Sigmoid colon (tissue), 6 donors: ENCODE measurements at regions not wholly inside any gene's neighbourhood (a gene's known extent, or its start where the extent isn't known, plus 50 kb on each side); places are given as distances from the start of the nearest gene placed in this dataset.

ENCODE experiments used
- DNase-seq: peaks from one replicate; pipeline ENCODE4 v3.0.0-alpha.2; 2019
- H3K27ac ChIP-seq, 4 donors: fragments of 200-600 bp; sonication (generic); one replicate each; pipeline ENCODE4 v1.5.1; 2016 to 2019; ENCODE audit warnings: mild to moderate bottlenecking in 1 of 4
- H3K27me3 ChIP-seq, 3 donors: fragments of 200-600 bp; sonication (generic); one replicate each; pipeline ENCODE4 v1.5.1; 2019; ENCODE audit warnings: mild to moderate bottlenecking in 1 of 3
- H3K36me3 ChIP-seq, 4 donors: fragments of 200-600 bp; sonication (generic); one replicate each; pipeline ENCODE4 v1.5.1; 2016 to 2019
- H3K4me1 ChIP-seq, 4 donors: fragments of 200-600 bp; sonication (generic); one replicate each; pipeline ENCODE4 v1.5.1; 2017 to 2019
- H3K4me3 ChIP-seq, 4 donors: fragments of 200-600 bp; sonication (generic); one replicate each; pipeline ENCODE4 v1.5.1; 2017 to 2019; ENCODE audit warnings: mild to moderate bottlenecking in 2 of 4, moderate library complexity in 1 of 4
- H3K9me3 ChIP-seq, 4 donors: fragments of 200-600 bp in 3 of 4; sonication (generic) in 3 of 4; one replicate each; pipeline versions ENCODE4 v1.5.1 to v1.6.1; 2013 to 2019
- EP300 ChIP-seq, 4 donors: sonication (generic); formaldehyde crosslinking; IDR thresholded peaks; one replicate each; pipeline ENCODE4 v1.6.1; 2017; ENCODE audit warnings: antibody characterized with exemption in 4 of 4
- POLR2A ChIP-seq, 2 donors: fragments of 450-650 bp; IDR thresholded peaks; one replicate each; pipeline ENCODE4 v1.6.1; 2016; ENCODE audit warnings: antibody characterized with exemption in 2 of 2, mild to moderate bottlenecking in 2 of 2, moderate library complexity in 2 of 2
- POLR2AphosphoS5 ChIP-seq, 4 donors: sonication (generic); formaldehyde crosslinking; IDR thresholded peaks; one replicate each; pipeline ENCODE4 v1.6.1; 2017; ENCODE audit warnings: antibody characterized with exemption in 4 of 4
- WGBS, 2 donors: extraction: QIAGEN DNeasy Blood & Tissue Kit; methylation state at CpG; one replicate each; pipeline ENCODE4 v1.1.7; 2013; 5-methylcytosine and 5-hydroxymethylcytosine counted together
- intact Hi-C: fragments of 100-400 bp; cut with DNase I; formaldehyde crosslinking; loops from one replicate; pipeline ENCODE4 v1.15.1; 2023
- TF ChIP-seq, protein P1 (sequence below), 4 experiments: fragments of 450-650 bp in 3 of 4; fragments of 200-600 bp in 1 of 4; IDR thresholded peaks; one replicate each; pipeline ENCODE4 v1.5.1; 2016 to 2019; ENCODE audit warnings: antibody characterized with exemption in 4 of 4, mild to moderate bottlenecking in 3 of 4, moderate library complexity in 2 of 4
- donor health status: healthy with polysubstance abuse.
- donor health status: healthy.

DNA sequence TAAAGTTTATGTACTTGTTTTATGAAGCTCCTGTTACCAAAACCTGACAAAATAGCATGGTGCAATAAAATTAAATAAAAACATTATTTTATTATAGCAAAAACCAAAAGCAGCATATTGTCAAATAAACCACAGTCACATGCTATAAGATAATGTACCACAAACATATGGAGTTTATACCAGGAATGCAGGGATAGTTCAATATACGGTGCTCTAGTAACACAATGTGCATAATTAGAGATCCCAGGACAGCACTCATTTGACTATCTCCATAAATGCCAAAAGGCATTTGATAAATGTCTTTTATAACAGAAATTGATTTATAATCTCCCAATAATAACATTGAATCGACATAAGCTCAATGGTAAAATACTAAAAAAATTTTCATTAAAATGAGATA lies 402.0 kb downstream of the RND3 start:
- H3K4me3 ChIP-seq, result no peak overlapping the region
- 96% methylated on average over 2 of the region's 2 CpGs for WGBS, 2 donors
- H3K27me3 ChIP-seq, result no peaks in the 10 kb centered on the region
- no peaks in the 10 kb centered on the region for H3K4me1 ChIP-seq
- DNase-seq, result no peak
- no peak for TF ChIP-seq POLR2A (IDR thresholded peaks at IDR 0.05)
- TF ChIP-seq EP300 (IDR thresholded peaks at IDR 0.05), result no peak
- TF ChIP-seq POLR2AphosphoS5 (IDR thresholded peaks at IDR 0.05), result no peak
- TF ChIP-seq, protein P1, sequence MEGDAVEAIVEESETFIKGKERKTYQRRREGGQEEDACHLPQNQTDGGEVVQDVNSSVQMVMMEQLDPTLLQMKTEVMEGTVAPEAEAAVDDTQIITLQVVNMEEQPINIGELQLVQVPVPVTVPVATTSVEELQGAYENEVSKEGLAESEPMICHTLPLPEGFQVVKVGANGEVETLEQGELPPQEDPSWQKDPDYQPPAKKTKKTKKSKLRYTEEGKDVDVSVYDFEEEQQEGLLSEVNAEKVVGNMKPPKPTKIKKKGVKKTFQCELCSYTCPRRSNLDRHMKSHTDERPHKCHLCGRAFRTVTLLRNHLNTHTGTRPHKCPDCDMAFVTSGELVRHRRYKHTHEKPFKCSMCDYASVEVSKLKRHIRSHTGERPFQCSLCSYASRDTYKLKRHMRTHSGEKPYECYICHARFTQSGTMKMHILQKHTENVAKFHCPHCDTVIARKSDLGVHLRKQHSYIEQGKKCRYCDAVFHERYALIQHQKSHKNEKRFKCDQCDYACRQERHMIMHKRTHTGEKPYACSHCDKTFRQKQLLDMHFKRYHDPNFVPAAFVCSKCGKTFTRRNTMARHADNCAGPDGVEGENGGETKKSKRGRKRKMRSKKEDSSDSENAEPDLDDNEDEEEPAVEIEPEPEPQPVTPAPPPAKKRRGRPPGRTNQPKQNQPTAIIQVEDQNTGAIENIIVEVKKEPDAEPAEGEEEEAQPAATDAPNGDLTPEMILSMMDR (IDR thresholded peaks at IDR 0.05), result no peak
- no peaks in the 10 kb centered on the region for H3K36me3 ChIP-seq
- H3K27ac ChIP-seq, result no peak overlapping the region
- H3K9me3 ChIP-seq, result peaks cover 0 to 2% (median 0%) of the 10 kb centered on the region in 4 donors
- intact Hi-C loops, result no loop called here

DNA sequence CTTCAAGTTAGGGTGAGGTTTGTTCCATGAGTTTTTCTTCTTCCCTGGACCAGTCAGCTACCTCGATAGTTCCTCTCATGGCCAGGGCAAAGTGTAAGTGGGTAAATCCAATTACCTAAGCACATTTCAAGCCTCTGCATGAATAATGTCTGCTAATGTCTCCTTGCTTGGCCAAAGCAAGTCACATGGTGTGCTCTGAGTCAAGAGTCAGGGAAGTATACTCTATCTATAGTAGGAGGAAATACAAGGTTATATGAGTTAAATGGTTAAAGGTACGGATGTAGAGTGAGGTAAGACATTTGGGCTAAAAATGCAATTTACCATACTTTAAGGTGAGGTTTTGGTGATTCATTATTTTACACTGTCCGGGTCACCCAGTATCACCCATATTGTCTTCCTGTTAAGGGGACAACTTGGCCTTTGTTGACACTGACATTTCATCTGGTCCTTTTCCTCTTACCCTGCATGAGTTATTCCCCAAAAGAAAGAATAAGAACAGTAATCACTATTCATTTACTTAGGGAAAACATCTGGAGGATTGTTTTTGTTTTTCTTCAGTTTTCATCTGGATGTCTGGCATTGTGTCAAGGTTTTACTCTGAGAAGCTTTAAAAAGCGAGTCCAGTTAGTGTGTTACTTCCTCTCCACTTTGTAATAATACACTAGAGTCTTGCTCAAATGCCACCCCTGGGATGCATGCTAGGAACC lies 405.5 kb downstream of the RND3 start:
- intact Hi-C loops, result no loop called here
- Histone ChIP-seq H3K36me3 (no peaks in the 10 kb centered on the region), H3K9me3 (peaks cover 0 to 2% (median 0%) of the 10 kb centered on the region in 4 donors), H3K4me3 (no peak overlapping the region), H3K27me3 (no peaks in the 10 kb centered on the region), H3K4me1 (no peaks in the 10 kb centered on the region), H3K27ac (no peak overlapping the region)
- 74 to 82% methylated on average over 4 of the region's 4 CpGs for WGBS, 2 donors
- DNase-seq, result no peak
- TF ChIP-seq POLR2AphosphoS5 (IDR thresholded peaks at IDR 0.05) (no peak), EP300 (IDR thresholded peaks at IDR 0.05) (no peak), POLR2A (IDR thresholded peaks at IDR 0.05) (no peak)
- TF ChIP-seq, protein P1 (IDR thresholded peaks at IDR 0.05), result no peak

DNA sequence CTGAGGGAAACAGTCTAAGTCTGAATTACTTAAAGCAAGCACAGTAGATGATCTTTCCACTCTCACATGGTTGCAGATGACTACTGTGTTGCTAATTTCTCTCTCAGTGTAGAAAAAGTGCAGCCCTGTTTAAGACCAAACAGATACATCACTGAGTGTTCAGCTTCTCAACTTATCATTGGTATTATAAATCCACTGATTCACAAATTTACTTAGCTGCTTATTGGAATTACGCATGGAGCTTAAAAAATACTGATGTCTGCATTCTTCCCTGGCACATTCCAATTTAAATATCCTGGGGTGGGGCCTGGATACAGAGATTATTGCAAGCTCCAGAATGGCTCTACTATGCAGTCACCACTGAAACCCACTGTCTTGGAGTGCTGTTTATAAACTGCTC lies 411.2 kb downstream of the RND3 start:
- Histone ChIP-seq H3K4me3 (no peak overlapping the region), H3K27ac (no peak overlapping the region)

DNA sequence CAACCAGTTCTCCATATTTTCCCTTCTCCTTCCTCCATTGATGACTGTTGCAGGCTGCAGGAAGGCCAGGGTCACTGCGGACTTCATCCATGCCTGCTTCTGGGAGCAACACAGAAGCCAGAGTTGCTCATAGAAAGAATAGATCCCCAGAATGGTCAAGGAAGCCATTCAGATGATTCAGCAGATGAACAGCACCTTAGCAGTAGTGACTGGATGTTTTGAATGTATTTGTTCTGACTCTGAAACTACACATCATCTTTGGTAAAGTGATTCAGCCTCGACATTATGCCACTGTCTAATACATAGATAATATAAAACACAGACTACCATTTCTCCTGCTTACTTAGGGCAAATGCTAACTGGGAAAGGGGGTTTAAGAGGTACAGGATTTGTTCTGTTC lies 411.6 kb downstream of the RND3 start:
- WGBS, 2 donors, result 77 to 79% methylated on average over 2 of the region's 2 CpGs
- Histone ChIP-seq H3K27ac (no peak overlapping the region), H3K36me3 (no peaks in the 10 kb centered on the region), H3K27me3 (no peaks in the 10 kb centered on the region), H3K4me1 (no peaks in the 10 kb centered on the region), H3K4me3 (no peak overlapping the region), H3K9me3 (no peaks in the 10 kb centered on the region)
- no peak for DNase-seq
- no peak for TF ChIP-seq POLR2AphosphoS5 (IDR thresholded peaks at IDR 0.05)
- no peak for TF ChIP-seq EP300 (IDR thresholded peaks at IDR 0.05)
- TF ChIP-seq, protein P1 (IDR thresholded peaks at IDR 0.05), result no peak
- TF ChIP-seq POLR2A (IDR thresholded peaks at IDR 0.05), result no peak
- intact Hi-C loops, result no loop called here

More for the DNA sequence above, 411.2 kb downstream of the RND3 start:
- no peak for DNase-seq
- Histone ChIP-seq H3K9me3 (no peaks in the 10 kb centered on the region), H3K36me3 (no peaks in the 10 kb centered on the region), H3K27me3 (no peaks in the 10 kb centered on the region), H3K4me1 (no peaks in the 10 kb centered on the region)
- TF ChIP-seq POLR2A (IDR thresholded peaks at IDR 0.05) (no peak), EP300 (IDR thresholded peaks at IDR 0.05) (no peak), POLR2AphosphoS5 (IDR thresholded peaks at IDR 0.05) (no peak)
- TF ChIP-seq, protein P1 (IDR thresholded peaks at IDR 0.05), result no peak
- 69 to 76% methylated on average over 1 of the region's 1 CpG for WGBS, 2 donors
- intact Hi-C loops, result no loop called here

DNA sequence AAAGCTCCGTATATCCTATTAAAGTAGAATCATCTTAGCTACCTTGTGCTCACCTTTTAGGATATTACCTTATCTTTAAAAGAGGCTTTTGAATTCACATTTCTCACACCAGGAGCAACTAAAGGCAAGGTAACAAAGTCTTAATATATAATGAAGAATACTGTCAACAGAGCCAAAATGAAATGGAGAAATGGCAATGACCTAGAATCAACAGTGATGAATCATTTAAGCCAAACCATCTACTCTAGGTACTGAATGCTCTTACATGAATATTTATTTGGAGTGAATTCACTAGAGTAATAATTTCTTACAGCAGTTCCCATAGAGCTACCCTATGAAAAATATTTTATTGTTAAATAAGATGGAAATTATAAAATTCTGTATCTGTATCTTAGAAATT lies 421.0 kb downstream of the RND3 start:
- TF ChIP-seq, protein P1 (IDR thresholded peaks at IDR 0.05), result no peak
- TF ChIP-seq POLR2AphosphoS5 (IDR thresholded peaks at IDR 0.05) (no peak), EP300 (IDR thresholded peaks at IDR 0.05) (no peak), POLR2A (IDR thresholded peaks at IDR 0.05) (no peak)
- no peak overlapping the region for H3K4me3 ChIP-seq
- intact Hi-C loops, result loop anchor here (10.0 kb wide), 1 partner anchor 418 kb away; the partner anchor contains the start of gene RND3
- peaks cover 0 to 17% (median 12%) of the 10 kb centered on the region in 4 donors for H3K4me1 ChIP-seq
- no peaks in the 10 kb centered on the region for H3K9me3 ChIP-seq
- no peak overlapping the region for H3K27ac ChIP-seq
- WGBS, 2 donors, result 86 to 95% methylated on average over 1 of the region's 1 CpG
- no peak for DNase-seq
- H3K36me3 ChIP-seq, result no peaks in the 10 kb centered on the region
- H3K27me3 ChIP-seq, result no peaks in the 10 kb centered on the region
